Ishikawa (cell line): ENCODE measurements at regions not wholly inside any gene's neighbourhood (a gene's known extent, or its start where the extent isn't known, plus 50 kb on each side); places are given as distances from the start of the nearest gene placed in this dataset.
"Not testable (repeated sequence)": the region's sequence is repeated elsewhere in the genome, so short reads cannot be mapped to it uniquely, and the experiment has no call there.

Experiments
- CEBPB ChIP-seq: IDR thresholded peaks from 2 replicates; pipeline ENCODE4 v1.6.1; 2012
- CREB1 ChIP-seq: IDR thresholded peaks from 2 replicates; pipeline ENCODE4 v1.6.1; 2012; ENCODE audit warnings: low read depth
- EGR1 ChIP-seq: IDR thresholded peaks from 2 replicates; pipeline ENCODE4 v1.6.1; 2012
- EP300 ChIP-seq: IDR thresholded peaks from 2 replicates; pipeline ENCODE4 v1.6.1; 2012; ENCODE audit warnings: borderline replicate concordance
- FOXM1 ChIP-seq: IDR thresholded peaks from 2 replicates; pipeline ENCODE4 v1.6.1; 2012; ENCODE audit warnings: low read depth, borderline replicate concordance
- NFIC ChIP-seq: IDR thresholded peaks from 2 replicates; pipeline ENCODE4 v1.6.1; 2012
- RAD21 ChIP-seq: IDR thresholded peaks from 2 replicates; pipeline ENCODE4 v1.6.1; 2012; ENCODE audit warnings: low read depth
- TAF1 ChIP-seq: IDR thresholded peaks from 2 replicates; pipeline ENCODE4 v1.6.1; 2012; ENCODE audit warnings: low read depth, mild to moderate bottlenecking
- TEAD4 ChIP-seq: IDR thresholded peaks from 2 replicates; pipeline ENCODE4 v1.6.1; 2012
- YY1 ChIP-seq: IDR thresholded peaks from 2 replicates; pipeline ENCODE4 v1.6.1; 2012; ENCODE audit warnings: low read depth
- TF ChIP-seq, protein P1 (sequence below): IDR thresholded peaks from 2 replicates; pipeline ENCODE4 v1.6.1; 2012; ENCODE audit warnings: low read depth, mild to moderate bottlenecking
- TF ChIP-seq, protein P2 (sequence below): IDR thresholded peaks from 2 replicates; pipeline ENCODE4 v1.6.1; 2012

DNA sequence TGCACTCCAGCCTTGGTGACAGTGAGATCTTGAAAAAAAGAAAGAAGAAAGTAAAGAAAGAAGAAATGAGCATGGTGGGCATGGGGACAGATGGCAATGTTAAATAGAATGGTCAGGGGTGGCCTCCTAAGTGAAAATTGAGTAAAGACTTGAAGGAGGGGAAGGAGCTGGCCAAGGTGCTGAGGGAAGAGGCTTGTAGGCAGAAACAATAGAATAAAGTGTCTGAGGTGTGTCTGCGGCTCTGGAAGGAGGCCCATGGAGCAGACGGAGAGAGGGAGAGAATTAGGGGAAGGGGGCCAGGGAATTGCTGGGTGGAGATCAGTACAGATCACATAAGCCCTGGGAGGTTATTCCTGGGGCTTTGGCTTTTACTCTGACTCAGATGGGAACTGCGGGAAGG, 70.7 kb downstream of the CCDC201 start:
- TF ChIP-seq YY1, NFIC, CEBPB, RAD21, EP300, CREB1, EGR1, TAF1, TEAD4, FOXM1: not testable (repeated sequence)
- TF ChIP-seq, protein P1, sequence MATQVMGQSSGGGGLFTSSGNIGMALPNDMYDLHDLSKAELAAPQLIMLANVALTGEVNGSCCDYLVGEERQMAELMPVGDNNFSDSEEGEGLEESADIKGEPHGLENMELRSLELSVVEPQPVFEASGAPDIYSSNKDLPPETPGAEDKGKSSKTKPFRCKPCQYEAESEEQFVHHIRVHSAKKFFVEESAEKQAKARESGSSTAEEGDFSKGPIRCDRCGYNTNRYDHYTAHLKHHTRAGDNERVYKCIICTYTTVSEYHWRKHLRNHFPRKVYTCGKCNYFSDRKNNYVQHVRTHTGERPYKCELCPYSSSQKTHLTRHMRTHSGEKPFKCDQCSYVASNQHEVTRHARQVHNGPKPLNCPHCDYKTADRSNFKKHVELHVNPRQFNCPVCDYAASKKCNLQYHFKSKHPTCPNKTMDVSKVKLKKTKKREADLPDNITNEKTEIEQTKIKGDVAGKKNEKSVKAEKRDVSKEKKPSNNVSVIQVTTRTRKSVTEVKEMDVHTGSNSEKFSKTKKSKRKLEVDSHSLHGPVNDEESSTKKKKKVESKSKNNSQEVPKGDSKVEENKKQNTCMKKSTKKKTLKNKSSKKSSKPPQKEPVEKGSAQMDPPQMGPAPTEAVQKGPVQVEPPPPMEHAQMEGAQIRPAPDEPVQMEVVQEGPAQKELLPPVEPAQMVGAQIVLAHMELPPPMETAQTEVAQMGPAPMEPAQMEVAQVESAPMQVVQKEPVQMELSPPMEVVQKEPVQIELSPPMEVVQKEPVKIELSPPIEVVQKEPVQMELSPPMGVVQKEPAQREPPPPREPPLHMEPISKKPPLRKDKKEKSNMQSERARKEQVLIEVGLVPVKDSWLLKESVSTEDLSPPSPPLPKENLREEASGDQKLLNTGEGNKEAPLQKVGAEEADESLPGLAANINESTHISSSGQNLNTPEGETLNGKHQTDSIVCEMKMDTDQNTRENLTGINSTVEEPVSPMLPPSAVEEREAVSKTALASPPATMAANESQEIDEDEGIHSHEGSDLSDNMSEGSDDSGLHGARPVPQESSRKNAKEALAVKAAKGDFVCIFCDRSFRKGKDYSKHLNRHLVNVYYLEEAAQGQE = peak; percentile 75
- TF ChIP-seq, protein P2, sequence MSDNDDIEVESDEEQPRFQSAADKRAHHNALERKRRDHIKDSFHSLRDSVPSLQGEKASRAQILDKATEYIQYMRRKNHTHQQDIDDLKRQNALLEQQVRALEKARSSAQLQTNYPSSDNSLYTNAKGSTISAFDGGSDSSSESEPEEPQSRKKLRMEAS = not testable (repeated sequence)
